Right atrium auricular region (tissue), 2 donors: ENCODE measurements at regions not wholly inside any gene's neighbourhood (a gene's known extent, or its start where the extent isn't known, plus 50 kb on each side); places are given as distances from the start of the nearest gene placed in this dataset.

ENCODE experiments used
- DNase-seq: peaks from one replicate; pipeline ENCODE4 v3.0.0-alpha.2; 2019; ENCODE audit warnings: low spot score
- H3K27ac ChIP-seq, 2 donors: fragments of 200-600 bp; sonication (generic); 1 replicate in 1 of 2; 2 replicates in 1 of 2; pipeline ENCODE4 v1.5.1; 2016 to 2019
- H3K27me3 ChIP-seq, 2 donors: fragments of 200-600 bp; sonication (generic); one replicate each; pipeline versions ENCODE4 v1.5.1 to v1.6.0; 2017 to 2019
- H3K36me3 ChIP-seq: fragments of 200-600 bp; sonication (generic); one replicate; pipeline ENCODE4 v1.5.1; 2016
- H3K4me1 ChIP-seq, 2 donors: fragments of 200-600 bp; sonication (generic); one replicate each; pipeline versions ENCODE4 v1.5.1 to v1.6.0; 2017 to 2019
- H3K4me3 ChIP-seq, 2 donors: fragments of 200-600 bp; sonication (generic); 1 replicate in 1 of 2; 2 replicates in 1 of 2; pipeline ENCODE4 v1.5.1; 2017 to 2019; ENCODE audit warnings: mild to moderate bottlenecking in 1 of 2, moderate library complexity in 1 of 2
- H3K9me3 ChIP-seq, 2 donors: fragments of 200-600 bp; sonication (generic); one replicate each; pipeline ENCODE4 v1.5.1; 2019
- TF ChIP-seq, protein P1 (sequence below), 2 donors: fragments of 200-600 bp; sonication (generic); IDR thresholded peaks; one replicate each; pipeline ENCODE4 v1.5.1; 2019; ENCODE audit warnings: antibody characterized with exemption in 2 of 2

DNA sequence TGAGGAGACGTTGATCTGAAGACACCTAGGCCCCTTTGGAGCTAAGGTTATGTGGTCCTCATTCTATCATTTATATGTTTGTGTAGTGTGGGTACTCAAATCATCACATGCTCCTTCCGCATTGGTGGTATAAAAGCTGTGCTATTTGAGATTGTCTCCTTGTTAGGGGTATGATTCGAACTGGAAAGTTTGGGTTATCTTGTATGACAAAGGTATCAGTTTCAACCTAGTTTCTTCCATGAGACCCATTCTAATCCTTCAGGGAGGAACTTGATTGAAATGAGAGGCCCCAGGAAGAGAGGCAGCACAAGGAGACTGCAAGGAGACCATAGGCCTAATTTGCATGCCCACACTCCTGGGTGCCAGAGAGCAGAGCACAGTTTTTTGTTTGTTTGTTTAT lies 104.2 kb upstream of the TIAM2 start:
- Histone ChIP-seq H3K9me3 (no peaks in the 10 kb centered on the region), H3K36me3 (no peaks in the 10 kb centered on the region), H3K27ac (no peak overlapping the region), H3K4me1 (peaks cover 0 to 17% of the 10 kb centered on the region in 2 donors), H3K4me3 (no peak overlapping the region), H3K27me3 (no peaks in the 10 kb centered on the region)
- no peak for DNase-seq
- TF ChIP-seq, protein P1, sequence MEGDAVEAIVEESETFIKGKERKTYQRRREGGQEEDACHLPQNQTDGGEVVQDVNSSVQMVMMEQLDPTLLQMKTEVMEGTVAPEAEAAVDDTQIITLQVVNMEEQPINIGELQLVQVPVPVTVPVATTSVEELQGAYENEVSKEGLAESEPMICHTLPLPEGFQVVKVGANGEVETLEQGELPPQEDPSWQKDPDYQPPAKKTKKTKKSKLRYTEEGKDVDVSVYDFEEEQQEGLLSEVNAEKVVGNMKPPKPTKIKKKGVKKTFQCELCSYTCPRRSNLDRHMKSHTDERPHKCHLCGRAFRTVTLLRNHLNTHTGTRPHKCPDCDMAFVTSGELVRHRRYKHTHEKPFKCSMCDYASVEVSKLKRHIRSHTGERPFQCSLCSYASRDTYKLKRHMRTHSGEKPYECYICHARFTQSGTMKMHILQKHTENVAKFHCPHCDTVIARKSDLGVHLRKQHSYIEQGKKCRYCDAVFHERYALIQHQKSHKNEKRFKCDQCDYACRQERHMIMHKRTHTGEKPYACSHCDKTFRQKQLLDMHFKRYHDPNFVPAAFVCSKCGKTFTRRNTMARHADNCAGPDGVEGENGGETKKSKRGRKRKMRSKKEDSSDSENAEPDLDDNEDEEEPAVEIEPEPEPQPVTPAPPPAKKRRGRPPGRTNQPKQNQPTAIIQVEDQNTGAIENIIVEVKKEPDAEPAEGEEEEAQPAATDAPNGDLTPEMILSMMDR (IDR thresholded peaks at IDR 0.05): no peak

DNA sequence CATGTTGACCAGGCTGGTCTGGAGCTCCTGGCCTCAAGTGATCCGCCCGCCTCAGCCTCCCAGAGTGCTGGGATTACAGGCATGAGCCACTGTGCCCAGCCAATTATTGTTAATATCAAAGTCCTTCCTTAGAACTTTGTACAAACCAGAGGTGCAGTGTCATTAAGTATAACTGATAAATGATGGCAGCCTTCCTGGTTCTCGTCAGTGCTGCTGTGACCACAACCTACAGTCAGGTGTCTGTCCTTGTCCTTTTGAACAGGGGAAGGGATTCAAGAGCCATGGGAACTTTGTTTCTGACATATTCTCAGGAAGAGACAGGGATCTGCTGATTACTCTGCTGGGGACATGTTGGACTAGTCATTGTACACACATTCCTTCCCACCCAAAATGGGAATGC lies 103.2 kb upstream of the TIAM2 start:
- TF ChIP-seq, protein P1 (IDR thresholded peaks at IDR 0.05): no peak
- Histone ChIP-seq H3K36me3 (no peaks in the 10 kb centered on the region), H3K4me1 (peaks cover 0 to 17% of the 10 kb centered on the region in 2 donors), H3K27me3 (no peaks in the 10 kb centered on the region), H3K4me3 (no peak overlapping the region), H3K27ac (no peak overlapping the region), H3K9me3 (no peaks in the 10 kb centered on the region)
- DNase-seq: no peak

- TF ChIP-seq, protein P1 (IDR thresholded peaks at IDR 0.05): no peak
- H3K36me3 ChIP-seq: no peaks in the 10 kb centered on the region
- no peaks in the 10 kb centered on the region for H3K27me3 ChIP-seq
- no peak for DNase-seq
- H3K9me3 ChIP-seq: no peaks in the 10 kb centered on the region
- peaks cover 0 to 10% of the 10 kb centered on the region in 2 donors for H3K4me1 ChIP-seq
- H3K4me3 ChIP-seq: no peak overlapping the region
- H3K27ac ChIP-seq: no peak overlapping the region
These were observed 101.2 kb upstream of the TIAM2 start for GRCh38 chr6:154893917-154894316.

- Histone ChIP-seq H3K4me1 (peaks cover 0 to 4% of the 10 kb centered on the region in 2 donors), H3K27ac (no peak overlapping the region), H3K4me3 (no peak overlapping the region), H3K9me3 (no peaks in the 10 kb centered on the region), H3K36me3 (no peaks in the 10 kb centered on the region), H3K27me3 (no peaks in the 10 kb centered on the region)
- no peak for DNase-seq
- TF ChIP-seq, protein P1 (IDR thresholded peaks at IDR 0.05): no peak
These were observed 100.2 kb upstream of the TIAM2 start for GRCh38 chr6:154894902-154895301.

- TF ChIP-seq, protein P1 (IDR thresholded peaks at IDR 0.05): no peak
- Histone ChIP-seq H3K36me3 (no peaks in the 10 kb centered on the region), H3K27me3 (no peaks in the 10 kb centered on the region), H3K4me1 (peaks cover 0 to 4% of the 10 kb centered on the region in 2 donors), H3K27ac (no peak overlapping the region), H3K4me3 (no peak overlapping the region), H3K9me3 (no peaks in the 10 kb centered on the region)
- no peak for DNase-seq
These were observed 99.3 kb upstream of the TIAM2 start for GRCh38 chr6:154895841-154896240.

DNA sequence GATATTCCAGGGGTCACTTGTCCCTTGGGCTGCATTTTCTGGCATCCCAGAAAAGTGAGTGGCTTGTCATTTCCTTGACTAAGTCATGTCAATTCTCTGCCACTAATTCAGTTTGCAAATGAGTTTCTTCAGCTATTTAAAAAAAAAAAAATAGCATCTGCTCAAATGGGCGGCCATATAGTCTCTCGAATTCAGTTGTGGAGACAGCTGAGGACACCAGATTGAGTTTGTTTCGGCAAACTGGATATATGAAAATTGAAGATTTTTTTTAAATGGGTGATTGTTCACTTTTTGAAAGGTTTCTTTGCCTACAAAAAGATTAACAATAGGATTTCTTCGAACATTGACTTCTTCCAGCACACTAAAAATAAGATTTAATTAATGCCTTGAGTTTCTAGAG lies 96.3 kb upstream of the TIAM2 start:
- TF ChIP-seq, protein P1 (IDR thresholded peaks at IDR 0.05): no peak
- no peak overlapping the region for H3K27ac ChIP-seq
- no peaks in the 10 kb centered on the region for H3K27me3 ChIP-seq
- H3K36me3 ChIP-seq: no peaks in the 10 kb centered on the region
- no peak for DNase-seq
- no peaks in the 10 kb centered on the region for H3K4me1 ChIP-seq
- H3K9me3 ChIP-seq: no peaks in the 10 kb centered on the region
- H3K4me3 ChIP-seq: no peak overlapping the region
